ENCODE measurements at regions not wholly inside any gene's neighbourhood (a gene's known extent, or its start where the extent isn't known, plus 50 kb on each side); places are given as distances from the start of the nearest gene placed in this dataset.

DNA sequence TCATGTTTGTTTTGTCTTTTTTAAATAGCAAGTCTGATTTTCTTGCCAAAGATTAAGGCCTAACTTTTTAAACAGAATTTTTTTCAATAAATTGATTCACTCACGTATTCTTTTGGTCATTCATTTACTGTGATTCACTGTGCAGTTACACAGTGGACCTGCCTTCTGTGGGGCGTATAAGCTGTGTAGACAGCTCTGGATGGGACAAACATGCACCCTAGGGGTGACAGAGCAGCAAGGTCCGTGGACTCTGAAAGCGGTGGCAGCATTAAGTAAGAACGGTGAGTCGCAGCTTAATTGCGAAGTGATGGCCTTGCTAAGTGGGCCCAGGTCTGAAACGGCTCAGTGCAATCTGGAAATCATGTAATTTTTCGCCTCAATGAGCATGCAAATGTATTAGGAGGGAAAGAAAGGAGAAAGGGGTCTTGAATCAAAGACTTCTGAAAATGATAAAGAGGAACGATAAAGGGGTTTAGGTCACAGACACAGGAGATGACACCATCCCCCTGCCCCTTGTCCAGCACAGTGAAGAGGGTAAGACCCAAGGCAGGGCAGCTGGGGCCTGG, 113.1 kb downstream of the SPATA19 start:
- Mint-ChIP-seq H3K9me3 (ENCODE audit: low read depth, unreplicated experiment) (peaks cover 28% of the 10 kb centered on the region), H3K4me3 (ENCODE audit: low read depth, unreplicated experiment) (no peak overlapping the region), H3K27ac (ENCODE audit: unreplicated experiment) (no peak overlapping the region), H3K4me1 (ENCODE audit: low read depth, unreplicated experiment) (no peaks in the 10 kb centered on the region), H3K36me3 (ENCODE audit: insufficient read depth, unreplicated experiment) (no peaks in the 10 kb centered on the region), H3K27me3 (ENCODE audit: unreplicated experiment) (no peaks in the 10 kb centered on the region)
- intact Hi-C loops (cut with micrococcal nuclease; ENCODE audit: unreplicated experiment) = no loop called here
- TF ChIP-seq, protein P1, sequence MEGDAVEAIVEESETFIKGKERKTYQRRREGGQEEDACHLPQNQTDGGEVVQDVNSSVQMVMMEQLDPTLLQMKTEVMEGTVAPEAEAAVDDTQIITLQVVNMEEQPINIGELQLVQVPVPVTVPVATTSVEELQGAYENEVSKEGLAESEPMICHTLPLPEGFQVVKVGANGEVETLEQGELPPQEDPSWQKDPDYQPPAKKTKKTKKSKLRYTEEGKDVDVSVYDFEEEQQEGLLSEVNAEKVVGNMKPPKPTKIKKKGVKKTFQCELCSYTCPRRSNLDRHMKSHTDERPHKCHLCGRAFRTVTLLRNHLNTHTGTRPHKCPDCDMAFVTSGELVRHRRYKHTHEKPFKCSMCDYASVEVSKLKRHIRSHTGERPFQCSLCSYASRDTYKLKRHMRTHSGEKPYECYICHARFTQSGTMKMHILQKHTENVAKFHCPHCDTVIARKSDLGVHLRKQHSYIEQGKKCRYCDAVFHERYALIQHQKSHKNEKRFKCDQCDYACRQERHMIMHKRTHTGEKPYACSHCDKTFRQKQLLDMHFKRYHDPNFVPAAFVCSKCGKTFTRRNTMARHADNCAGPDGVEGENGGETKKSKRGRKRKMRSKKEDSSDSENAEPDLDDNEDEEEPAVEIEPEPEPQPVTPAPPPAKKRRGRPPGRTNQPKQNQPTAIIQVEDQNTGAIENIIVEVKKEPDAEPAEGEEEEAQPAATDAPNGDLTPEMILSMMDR (IDR thresholded peaks at IDR 0.05; ENCODE audit: unreplicated experiment) = no peak
- CTCF ChIA-PET = no interaction called here
- DNase-seq = no peak
- no TSS peak for BruUV-seq (replicated peaks)

GRCh38 chr11:133727774-133728173, 117.5 kb downstream of the SPATA19 start:
- TF ChIP-seq, protein P1 (IDR thresholded peaks at IDR 0.05; ENCODE audit: unreplicated experiment) = no peak
- Mint-ChIP-seq H3K4me1 (ENCODE audit: low read depth, unreplicated experiment) (no peaks in the 10 kb centered on the region), H3K36me3 (ENCODE audit: insufficient read depth, unreplicated experiment) (no peaks in the 10 kb centered on the region), H3K4me3 (ENCODE audit: low read depth, unreplicated experiment) (no peak overlapping the region), H3K27ac (ENCODE audit: unreplicated experiment) (no peak overlapping the region), H3K9me3 (ENCODE audit: low read depth, unreplicated experiment) (peaks cover 19% of the 10 kb centered on the region), H3K27me3 (ENCODE audit: unreplicated experiment) (no peaks in the 10 kb centered on the region)
- BruUV-seq (replicated peaks) = no TSS peak
- intact Hi-C loops (cut with micrococcal nuclease; ENCODE audit: unreplicated experiment) = no loop called here
- CTCF ChIA-PET = no interaction called here
- no peak for DNase-seq

DNA sequence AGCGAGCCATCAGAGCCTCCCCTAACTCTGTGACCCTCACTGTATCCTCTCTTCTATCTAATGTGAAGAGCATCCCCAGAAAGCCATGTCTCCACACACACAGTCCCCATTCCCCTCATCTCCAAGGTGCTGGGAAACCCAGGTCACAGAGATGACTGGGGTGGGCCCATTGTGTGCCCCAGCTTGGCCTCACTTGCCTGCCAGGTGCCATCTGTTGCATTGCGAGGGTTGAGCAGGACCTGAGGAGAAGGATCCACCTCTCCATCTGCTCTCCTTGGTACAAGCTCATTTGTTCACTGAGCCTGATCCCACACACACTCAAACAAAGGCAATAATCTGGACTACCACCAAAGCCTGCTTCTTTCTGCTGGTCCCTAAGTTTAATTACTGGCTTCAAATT, 118.8 kb downstream of the SPATA19 start:
- H3K27me3 Mint-ChIP-seq (ENCODE audit: unreplicated experiment) = no peaks in the 10 kb centered on the region
- H3K27ac Mint-ChIP-seq (ENCODE audit: unreplicated experiment) = no peak overlapping the region
- TF ChIP-seq, protein P1 (IDR thresholded peaks at IDR 0.05; ENCODE audit: unreplicated experiment) = no peak
- DNase-seq = no peak
- intact Hi-C loops (cut with micrococcal nuclease; ENCODE audit: unreplicated experiment) = no loop called here
- peaks cover 16% of the 10 kb centered on the region for H3K9me3 Mint-ChIP-seq (ENCODE audit: low read depth, unreplicated experiment)
- H3K4me3 Mint-ChIP-seq (ENCODE audit: low read depth, unreplicated experiment) = no peak overlapping the region
- H3K4me1 Mint-ChIP-seq (ENCODE audit: low read depth, unreplicated experiment) = no peaks in the 10 kb centered on the region
- CTCF ChIA-PET = no interaction called here
- BruUV-seq (replicated peaks) = no TSS peak
- H3K36me3 Mint-ChIP-seq (ENCODE audit: insufficient read depth, unreplicated experiment) = no peaks in the 10 kb centered on the region

GRCh38 chr11:133724116-133724515, 121.2 kb downstream of the SPATA19 start:
- no peak overlapping the region for H3K4me3 Mint-ChIP-seq (ENCODE audit: low read depth, unreplicated experiment)
- H3K4me1 Mint-ChIP-seq (ENCODE audit: low read depth, unreplicated experiment) = no peaks in the 10 kb centered on the region
- no peaks in the 10 kb centered on the region for H3K27me3 Mint-ChIP-seq (ENCODE audit: unreplicated experiment)
- peaks cover 20% of the 10 kb centered on the region for H3K9me3 Mint-ChIP-seq (ENCODE audit: low read depth, unreplicated experiment)
- BruUV-seq (replicated peaks) = no TSS peak
- no peak overlapping the region for H3K27ac Mint-ChIP-seq (ENCODE audit: unreplicated experiment)
- TF ChIP-seq, protein P1 (IDR thresholded peaks at IDR 0.05; ENCODE audit: unreplicated experiment) = no peak
- DNase-seq = no peak
- intact Hi-C loops (cut with micrococcal nuclease; ENCODE audit: unreplicated experiment) = no loop called here
- CTCF ChIA-PET = no interaction called here
- no peaks in the 10 kb centered on the region for H3K36me3 Mint-ChIP-seq (ENCODE audit: insufficient read depth, unreplicated experiment)
